ENCODE measurements at regions not wholly inside any gene's neighbourhood (a gene's known extent, or its start where the extent isn't known, plus 50 kb on each side); places are given as distances from the start of the nearest gene placed in this dataset.

- no peaks in the 10 kb centered on the region for H3K27me3 ChIP-seq (ENCODE audit: control insufficient read depth in 3 of 3, insufficient read depth in 3 of 3, low read length in 2 of 3)
- no peaks in the 10 kb centered on the region for H3K9me3 ChIP-seq (ENCODE audit: control insufficient read depth in 4 of 4, insufficient read depth in 3 of 4, low read length in 3 of 4)
- H3K4me1 ChIP-seq (ENCODE audit: control insufficient read depth in 5 of 5, insufficient read depth in 5 of 5, low read length in 5 of 5) = no peaks in the 10 kb centered on the region
- H3K27ac ChIP-seq (ENCODE audit: low read depth in 1 of 2, low read length in 1 of 2) = no peak overlapping the region
- WGBS, 2 donors = 53 to 71% methylated on average over 3 of the region's 3 CpGs
- no peak for ATAC-seq (ENCODE audit: insufficient read depth, low FRiP score)
- no peaks in the 10 kb centered on the region for H3K36me3 ChIP-seq (ENCODE audit: control insufficient read depth in 4 of 4, insufficient read depth in 4 of 4, low read length in 4 of 4)
- no peak overlapping the region for H3K9ac ChIP-seq (ENCODE audit: insufficient read depth in 1 of 2, low read length in 2 of 2)
- TF ChIP-seq CTCF (IDR thresholded peaks at IDR 0.05; ENCODE audit: control extremely low read depth, extremely low read depth) = no peak
- H3K4me3 ChIP-seq = no peak overlapping the region
- DNase-seq = no peak
Measured at GRCh38 chr7:119562839-119563238, 710.1 kb upstream of the KCND2 start.

- 65 to 71% methylated on average over 1 of the region's 1 CpG for WGBS, 2 donors
- DNase-seq (no peak), ATAC-seq (ENCODE audit: insufficient read depth, low FRiP score) (no peak)
- H3K9me3 ChIP-seq (ENCODE audit: control insufficient read depth in 4 of 4, insufficient read depth in 3 of 4, low read length in 3 of 4) = peaks cover 0 to 7% (median 0%) of the 10 kb centered on the region in 4 donors
- no peak overlapping the region for H3K9ac ChIP-seq (ENCODE audit: insufficient read depth in 1 of 2, low read length in 2 of 2)
- no peaks in the 10 kb centered on the region for H3K27me3 ChIP-seq (ENCODE audit: control insufficient read depth in 3 of 3, insufficient read depth in 3 of 3, low read length in 2 of 3)
- no peak overlapping the region for H3K4me3 ChIP-seq
- no peak for TF ChIP-seq CTCF (IDR thresholded peaks at IDR 0.05; ENCODE audit: control extremely low read depth, extremely low read depth)
- no peaks in the 10 kb centered on the region for H3K36me3 ChIP-seq (ENCODE audit: control insufficient read depth in 4 of 4, insufficient read depth in 4 of 4, low read length in 4 of 4)
- H3K27ac ChIP-seq (ENCODE audit: low read depth in 1 of 2, low read length in 1 of 2) = no peak overlapping the region
- H3K4me1 ChIP-seq (ENCODE audit: control insufficient read depth in 5 of 5, insufficient read depth in 5 of 5, low read length in 5 of 5) = no peaks in the 10 kb centered on the region
Measured at GRCh38 chr7:119571666-119572065, 701.3 kb upstream of the KCND2 start.

GRCh38 chr7:119572132-119572531, 700.8 kb upstream of the KCND2 start:
- TF ChIP-seq CTCF (IDR thresholded peaks at IDR 0.05; ENCODE audit: control extremely low read depth, extremely low read depth) = no peak
- Histone ChIP-seq H3K4me1 (ENCODE audit: control insufficient read depth in 5 of 5, insufficient read depth in 5 of 5, low read length in 5 of 5) (no peaks in the 10 kb centered on the region), H3K27me3 (ENCODE audit: control insufficient read depth in 3 of 3, insufficient read depth in 3 of 3, low read length in 2 of 3) (no peaks in the 10 kb centered on the region), H3K4me3 (no peak overlapping the region), H3K9ac (ENCODE audit: insufficient read depth in 1 of 2, low read length in 2 of 2) (no peak overlapping the region), H3K27ac (ENCODE audit: low read depth in 1 of 2, low read length in 1 of 2) (no peak overlapping the region), H3K9me3 (ENCODE audit: control insufficient read depth in 4 of 4, insufficient read depth in 3 of 4, low read length in 3 of 4) (peaks cover 0 to 7% (median 0%) of the 10 kb centered on the region in 4 donors), H3K36me3 (ENCODE audit: control insufficient read depth in 4 of 4, insufficient read depth in 4 of 4, low read length in 4 of 4) (no peaks in the 10 kb centered on the region)
- DNase-seq = no peak
- WGBS, 2 donors = 72 to 75% methylated on average over 3 to 4 of the region's 4 CpGs
- no peak for ATAC-seq (ENCODE audit: insufficient read depth, low FRiP score)

GRCh38 chr7:119572541-119572940, 700.4 kb upstream of the KCND2 start:
- no peak for DNase-seq
- peak; percentile 6 for ATAC-seq (ENCODE audit: insufficient read depth, low FRiP score)
- Histone ChIP-seq H3K9ac (ENCODE audit: insufficient read depth in 1 of 2, low read length in 2 of 2) (no peak overlapping the region), H3K36me3 (ENCODE audit: control insufficient read depth in 4 of 4, insufficient read depth in 4 of 4, low read length in 4 of 4) (no peaks in the 10 kb centered on the region), H3K4me1 (ENCODE audit: control insufficient read depth in 5 of 5, insufficient read depth in 5 of 5, low read length in 5 of 5) (no peaks in the 10 kb centered on the region), H3K27me3 (ENCODE audit: control insufficient read depth in 3 of 3, insufficient read depth in 3 of 3, low read length in 2 of 3) (no peaks in the 10 kb centered on the region), H3K27ac (ENCODE audit: low read depth in 1 of 2, low read length in 1 of 2) (no peak overlapping the region), H3K4me3 (no peak overlapping the region), H3K9me3 (ENCODE audit: control insufficient read depth in 4 of 4, insufficient read depth in 3 of 4, low read length in 3 of 4) (peaks cover 0 to 7% (median 0%) of the 10 kb centered on the region in 4 donors)
- WGBS, 2 donors = 92 to 97% methylated on average over 5 of the region's 5 CpGs
- TF ChIP-seq CTCF (IDR thresholded peaks at IDR 0.05; ENCODE audit: control extremely low read depth, extremely low read depth) = no peak
